Glomerular endothelial cell (primary cell): ENCODE measurements at regions not wholly inside any gene's neighbourhood (a gene's known extent, or its start where the extent isn't known, plus 50 kb on each side); places are given as distances from the start of the nearest gene placed in this dataset.
"Not testable (repeated sequence)": the region's sequence is repeated elsewhere in the genome, so short reads cannot be mapped to it uniquely, and the experiment has no call there.

Experiments
- DNase-seq: peaks from one replicate; pipeline ENCODE4 v3.0.0-alpha.2; 2011; ENCODE audit warnings: low read depth, low spot score; ENCODE audit errors: extremely low read depth

DNA sequence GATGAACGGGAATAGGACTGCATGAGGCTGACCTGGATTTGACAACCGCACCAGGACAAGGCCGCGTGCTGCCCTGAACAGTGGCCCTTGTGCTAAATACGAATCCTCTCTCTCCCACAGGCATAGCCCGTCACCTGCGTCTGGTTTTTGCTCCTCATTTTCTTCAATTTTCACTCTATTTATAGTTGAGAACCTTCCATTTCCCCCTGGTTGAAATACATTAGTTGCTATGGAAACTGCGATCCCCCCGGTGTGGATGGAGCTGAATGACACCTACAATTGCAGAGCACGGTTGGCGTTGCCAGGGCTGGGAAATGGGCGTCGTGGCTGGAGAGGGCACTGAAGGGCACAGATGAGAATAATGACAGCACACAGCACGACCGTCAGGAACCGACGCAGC is 158.6 kb upstream of the PITRM1 start:
- no peak for DNase-seq

DNA sequence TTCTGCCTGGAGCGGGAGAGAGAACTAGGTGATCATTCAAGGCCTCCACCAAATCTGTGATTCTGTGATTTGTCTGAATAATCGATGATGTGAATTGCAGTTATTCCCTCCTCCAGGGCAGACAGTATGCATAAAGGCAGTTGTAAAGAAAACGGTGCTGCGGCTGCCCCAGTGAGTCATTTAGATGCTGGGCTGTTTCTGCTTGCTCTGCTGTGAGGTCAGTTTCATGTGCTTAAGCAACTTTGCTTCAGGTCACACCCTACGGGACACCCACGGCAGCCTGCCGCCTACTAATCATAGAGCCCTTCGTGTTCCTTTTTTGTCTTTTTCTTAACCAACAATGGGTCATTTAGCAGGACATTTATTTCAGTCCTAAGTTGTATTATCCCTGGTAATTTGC is 158.1 kb upstream of the PITRM1 start:
- no peak for DNase-seq

DNA sequence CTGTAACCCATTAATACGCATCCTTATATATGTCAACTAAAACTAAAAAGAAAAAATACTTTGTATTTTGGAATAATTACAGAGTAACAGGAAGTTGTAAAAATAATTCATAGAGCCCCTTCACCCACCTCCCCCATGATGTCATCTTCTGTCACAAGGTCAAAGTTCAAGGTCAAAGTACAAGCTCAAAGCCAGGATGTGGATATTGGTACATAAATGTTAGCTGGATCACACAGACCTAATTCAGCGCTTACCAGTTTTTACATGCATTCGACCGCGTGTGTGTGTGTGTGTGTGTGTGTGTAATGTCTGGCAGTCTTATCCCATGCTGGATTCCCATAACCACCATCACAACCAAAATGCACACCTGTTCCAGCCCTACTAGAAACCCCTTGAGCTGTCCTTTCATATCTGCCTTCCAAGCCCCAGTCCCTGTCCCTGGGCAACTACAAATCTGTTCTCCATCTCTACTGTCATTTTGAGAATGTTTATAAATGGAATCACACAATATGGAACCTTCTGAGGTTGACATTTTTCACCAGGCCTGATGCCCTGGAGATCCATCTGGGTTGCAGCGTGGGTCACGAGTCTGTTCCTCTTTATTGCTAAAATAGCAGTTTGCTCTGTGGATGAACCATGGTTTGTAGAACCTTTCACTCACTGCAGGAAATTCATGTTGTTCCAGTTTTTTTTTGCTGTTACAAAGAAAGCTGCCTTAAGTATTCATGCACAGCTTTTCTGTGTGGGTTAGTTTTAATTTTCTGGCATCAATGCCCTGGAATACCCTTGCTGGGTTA is 153.6 kb upstream of the PITRM1 start:
- DNase-seq, result no peak

DNA sequence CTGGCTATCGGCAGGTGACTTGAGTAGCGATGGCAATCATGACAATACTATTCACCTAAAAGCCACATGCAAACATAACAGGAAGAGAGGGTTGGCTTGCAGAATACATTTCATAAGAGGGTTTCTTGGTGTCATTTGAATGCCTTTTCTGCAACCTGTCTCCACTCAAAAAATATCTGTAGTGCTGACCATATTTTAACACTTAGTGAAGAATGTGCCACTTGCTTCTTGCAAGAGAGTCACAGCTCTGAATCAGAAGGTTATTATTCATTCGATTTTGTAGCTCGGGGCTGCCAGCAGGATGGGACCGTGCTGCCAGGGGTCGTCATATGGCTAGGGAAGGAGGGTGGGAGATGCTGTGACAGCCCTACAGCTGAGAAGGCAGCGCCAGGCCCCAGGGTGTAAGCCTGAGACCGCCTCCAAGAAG is 152.0 kb upstream of the PITRM1 start:
- no peak for DNase-seq

DNA sequence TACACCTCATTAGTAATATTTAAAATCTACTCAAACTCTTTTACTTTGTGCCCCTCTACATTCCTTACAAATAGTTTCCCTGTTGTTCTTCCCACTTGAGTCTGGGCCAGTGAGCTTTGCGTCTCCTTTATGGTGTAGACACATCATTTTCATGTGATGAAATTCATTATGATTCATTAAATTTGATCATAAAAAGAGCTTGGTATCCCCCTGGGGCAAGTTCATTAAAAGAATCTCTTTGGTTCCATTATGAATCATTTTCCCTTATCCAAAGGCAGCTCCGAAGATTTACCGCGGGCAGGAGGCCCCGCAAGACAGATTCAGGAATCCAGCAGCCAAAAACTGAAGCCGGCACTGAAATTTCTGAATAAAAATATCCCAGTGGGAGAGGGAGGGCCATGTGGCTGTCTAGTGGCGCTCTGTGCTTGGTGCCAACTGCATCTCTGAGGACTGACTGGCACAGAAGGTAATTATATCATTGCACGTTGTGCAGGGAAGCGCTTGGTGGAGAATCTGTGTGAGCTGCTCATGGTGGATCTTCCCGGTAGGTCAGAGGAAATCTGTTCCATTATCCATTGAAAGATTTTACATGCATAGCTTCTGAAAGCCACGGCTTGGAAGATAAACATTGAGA is 151.4 kb upstream of the PITRM1 start:
- no peak for DNase-seq

DNA sequence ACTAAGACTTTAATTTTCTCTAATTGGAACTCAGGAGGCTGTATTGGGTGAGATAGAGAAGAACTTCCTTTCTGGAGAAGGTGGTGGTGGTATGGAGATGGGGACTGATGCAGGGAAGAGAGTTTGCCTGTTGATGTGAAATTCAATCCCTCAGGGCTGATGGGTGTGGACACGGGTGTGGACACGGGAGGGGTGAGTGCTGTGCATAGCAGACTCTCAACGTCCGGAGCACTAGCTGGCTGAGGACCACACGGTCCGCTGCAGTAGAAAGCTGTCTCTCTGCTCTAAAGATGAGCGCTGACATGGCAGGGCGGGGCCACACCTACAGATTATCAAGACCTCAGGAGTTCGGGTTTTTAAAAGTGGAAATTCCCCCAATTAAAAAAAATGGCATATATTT is 148.5 kb upstream of the PITRM1 start:
- no peak for DNase-seq

DNA sequence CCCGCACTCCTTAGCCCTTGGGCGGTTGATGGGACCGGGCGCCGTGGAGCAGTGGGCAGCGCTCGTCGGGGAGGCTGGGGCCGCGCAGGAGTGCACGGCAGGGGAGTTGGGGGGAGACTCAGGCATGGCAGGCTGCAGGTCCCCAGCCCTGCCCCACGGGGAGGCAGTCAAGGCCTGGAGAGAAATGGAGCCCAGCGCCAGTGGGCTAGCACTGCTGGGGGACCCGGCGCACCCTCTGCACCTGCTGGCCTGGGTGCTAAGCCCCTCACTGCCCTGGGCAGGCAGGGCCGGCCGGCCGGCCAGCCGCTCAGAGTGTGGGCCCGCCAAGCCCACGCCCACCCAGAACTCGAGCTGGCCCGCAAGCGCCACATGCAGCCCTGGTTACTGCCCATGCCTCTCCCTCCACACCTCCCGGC is 147.2 kb upstream of the PITRM1 start:
- no peak for DNase-seq

DNA sequence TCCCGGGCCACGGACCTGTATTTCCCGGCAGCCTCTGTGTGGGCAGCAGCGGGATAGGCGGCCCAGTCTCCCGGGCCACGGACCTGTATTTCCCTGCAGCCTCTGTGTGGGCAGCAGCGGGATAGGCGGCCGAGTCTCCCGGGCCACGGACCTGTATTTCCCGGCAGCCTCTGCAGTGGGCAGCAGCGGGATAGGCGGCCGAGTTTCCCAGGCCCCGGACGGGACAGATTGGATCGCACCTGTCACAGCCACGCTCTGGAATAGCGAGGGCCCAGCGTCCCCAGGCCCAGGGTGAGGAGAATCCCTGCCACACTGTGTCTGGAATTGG is 145.9 kb upstream of the PITRM1 start:
- not testable (repeated sequence) for DNase-seq

DNA sequence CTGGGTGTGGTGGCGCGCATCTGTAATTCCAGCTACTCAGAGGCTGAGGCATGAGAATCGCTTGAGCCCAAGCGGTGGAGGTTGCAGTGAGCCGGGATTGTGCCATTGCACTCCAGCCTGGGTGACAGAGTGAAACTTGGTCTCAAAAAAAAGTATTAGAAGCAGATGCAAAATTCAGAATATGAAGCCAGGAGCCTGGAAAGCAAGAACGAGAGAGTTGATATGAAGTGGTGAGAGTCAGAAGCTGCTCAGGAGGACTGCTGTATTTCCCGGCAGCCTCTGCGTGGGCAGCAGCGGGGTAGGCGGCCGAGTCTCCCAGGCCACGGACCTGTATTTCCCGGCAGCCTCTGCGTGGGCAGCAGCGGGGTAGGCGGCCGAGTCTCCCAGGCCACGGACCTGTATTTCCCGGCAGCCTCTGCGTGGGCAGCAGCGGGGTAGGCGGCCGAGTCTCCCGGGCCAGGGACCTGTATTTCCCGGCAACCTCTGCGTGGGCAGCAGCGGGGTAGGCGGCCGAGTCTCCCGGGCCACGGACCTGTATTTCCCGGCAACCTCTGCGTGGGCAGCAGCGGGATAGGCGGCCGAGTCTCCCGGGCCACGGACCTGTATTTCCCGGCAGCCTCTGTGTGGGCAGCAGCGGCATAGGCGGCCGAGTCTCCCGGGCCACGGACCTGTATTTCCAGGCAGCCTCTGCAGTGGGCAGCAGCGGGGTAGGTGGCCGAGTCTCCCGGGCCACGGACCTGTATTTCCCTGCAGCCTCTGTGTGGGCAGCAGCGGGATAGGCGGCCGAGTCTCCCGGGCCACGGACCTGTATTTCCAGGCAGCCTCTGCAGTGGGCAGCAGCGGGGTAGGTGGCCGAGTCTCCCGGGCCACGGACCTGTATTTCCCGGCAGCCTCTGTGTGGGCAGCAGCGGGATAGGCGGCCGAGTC is 145.2 kb upstream of the PITRM1 start:
- not testable (repeated sequence) for DNase-seq

DNA sequence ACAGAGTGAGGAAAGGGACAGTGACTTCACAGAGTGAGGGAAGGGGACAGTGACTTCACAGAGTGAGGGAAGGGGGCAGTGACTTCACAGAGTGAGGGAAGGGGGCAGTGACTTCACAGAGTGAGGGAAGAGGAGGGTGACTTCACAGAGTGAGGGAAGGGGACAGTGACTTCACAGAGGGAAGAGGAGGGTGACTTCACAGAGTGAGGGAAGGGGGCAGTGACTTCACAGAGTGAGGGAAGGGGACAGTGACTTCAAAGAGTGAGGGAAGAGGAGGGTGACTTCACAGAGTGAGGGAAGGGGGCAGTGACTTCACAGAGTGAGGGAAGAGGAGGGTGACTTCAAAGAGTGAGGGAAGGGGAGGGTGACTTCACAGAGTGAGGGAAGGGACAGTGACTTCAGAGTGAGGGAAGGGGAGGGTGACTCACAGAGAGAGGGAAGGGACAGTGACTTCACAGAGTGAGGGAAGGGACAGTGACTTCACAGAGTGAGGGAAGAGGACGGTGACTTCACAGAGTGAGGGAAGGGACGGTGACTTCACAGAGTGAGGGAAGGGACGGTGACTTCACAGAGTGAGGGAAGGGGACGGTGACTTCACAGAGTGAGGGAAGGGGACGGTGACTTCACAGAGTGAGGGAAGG is 142.0 kb upstream of the PITRM1 start:
- not testable (repeated sequence) for DNase-seq

DNA sequence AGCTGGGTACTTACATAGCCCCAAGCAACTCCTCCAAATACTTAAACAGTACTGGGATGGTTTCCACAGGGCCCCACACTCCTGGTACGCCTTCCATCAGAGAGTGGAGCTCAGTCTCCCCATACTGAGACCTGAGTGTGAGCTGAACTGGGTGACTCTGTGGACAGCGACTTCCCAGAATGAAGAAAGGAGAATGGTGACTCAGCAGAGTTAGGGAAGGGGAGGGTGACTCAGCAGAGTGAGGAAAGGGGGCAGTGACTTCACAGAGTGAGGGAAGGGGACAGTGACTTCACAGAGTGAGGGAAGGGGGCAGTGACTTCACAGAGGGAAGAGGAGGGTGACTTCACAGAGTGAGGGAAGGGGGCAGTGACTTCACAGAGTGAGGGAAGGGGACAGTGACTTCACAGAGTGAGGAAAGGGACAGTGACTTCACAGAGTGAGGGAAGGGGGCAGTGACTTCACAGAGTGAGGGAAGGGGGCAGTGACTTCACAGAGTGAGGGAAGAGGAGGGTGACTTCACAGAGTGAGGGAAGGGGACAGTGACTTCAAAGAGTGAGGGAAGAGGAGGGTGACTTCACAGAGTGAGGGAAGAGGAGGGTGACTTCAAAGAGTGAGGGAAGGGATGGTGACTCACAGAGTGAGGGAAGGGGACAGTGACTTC is 141.3 kb upstream of the PITRM1 start:
- not testable (repeated sequence) for DNase-seq

DNA sequence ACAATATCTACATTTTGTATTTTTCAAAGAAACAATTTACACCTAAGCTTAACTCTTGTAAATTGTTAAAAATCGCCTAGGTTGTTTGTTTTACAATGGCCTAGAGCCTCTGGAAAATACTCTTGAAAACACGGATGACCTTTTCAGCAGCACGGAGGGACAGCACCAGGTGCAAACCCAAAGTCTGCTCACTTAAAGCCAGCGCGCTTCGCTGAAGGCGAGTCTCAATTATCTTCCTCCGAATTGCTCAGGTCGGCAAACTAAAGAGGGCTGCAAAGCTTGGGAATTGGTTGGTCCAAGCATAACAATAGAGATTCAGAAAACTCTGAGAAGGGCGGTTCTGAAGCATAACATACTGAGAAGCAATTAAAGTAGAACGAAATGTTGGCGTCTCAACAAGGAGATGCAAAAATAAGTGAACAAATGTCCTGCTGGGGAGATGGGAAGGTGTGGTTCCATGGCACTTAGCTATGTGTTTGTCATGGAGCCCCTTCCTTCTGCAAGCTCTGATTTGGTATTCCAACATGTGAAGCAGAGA is 139.9 kb upstream of the PITRM1 start:
- DNase-seq, result no peak

DNA sequence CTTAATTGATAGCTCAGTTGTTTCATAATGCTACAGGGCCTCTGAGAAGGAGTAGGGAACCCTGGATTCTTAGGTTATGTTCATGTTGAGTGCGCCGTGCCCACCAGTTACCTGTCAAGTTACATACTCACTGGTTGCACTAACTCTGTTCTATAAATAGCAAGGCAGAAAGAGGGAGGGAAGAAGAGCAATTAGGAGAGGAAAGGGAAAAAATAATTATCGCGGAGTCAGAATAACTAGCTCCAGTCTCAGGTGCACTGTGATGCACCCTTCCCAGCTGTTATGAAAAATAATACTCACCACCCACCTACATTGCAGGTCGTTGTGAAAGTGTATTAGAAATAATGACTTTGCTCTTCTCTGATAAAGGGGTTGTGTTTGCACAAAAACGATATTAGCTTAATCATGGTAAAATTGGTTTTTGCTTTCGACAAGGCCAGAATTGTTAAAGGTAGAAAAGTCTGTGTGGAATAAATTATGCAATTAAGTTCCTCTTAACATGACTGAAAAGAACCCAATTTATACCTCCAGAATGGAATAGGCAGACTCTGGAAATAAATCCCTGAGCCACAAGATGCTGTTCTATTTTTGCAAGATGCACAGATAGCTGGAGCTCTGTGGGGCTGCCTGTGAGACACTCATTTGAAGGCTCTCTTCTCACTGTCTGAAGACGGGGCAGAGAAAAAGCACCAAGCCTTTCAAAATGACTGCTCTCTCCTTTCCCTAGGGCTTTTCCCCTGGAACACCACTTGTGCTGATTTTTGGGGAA is 137.6 kb upstream of the PITRM1 start:
- no peak for DNase-seq

DNA sequence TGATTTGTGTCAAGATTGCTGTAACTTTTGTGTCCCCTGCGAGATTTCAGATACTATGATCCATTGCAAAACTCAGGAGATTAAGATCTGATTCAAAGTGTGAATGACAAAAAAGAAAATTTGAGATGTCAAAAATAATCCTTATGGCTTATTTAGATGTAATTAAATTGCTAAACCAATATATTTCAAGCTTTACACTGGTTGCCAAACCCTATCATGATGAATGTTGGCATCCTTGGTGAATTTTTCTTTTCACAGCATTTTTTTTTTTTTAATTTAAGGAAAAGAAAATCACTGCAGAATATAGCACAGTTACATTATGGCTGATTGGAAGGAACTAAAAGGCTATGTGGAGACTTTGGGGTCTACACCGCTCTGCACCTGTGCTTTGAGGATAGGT is 133.5 kb upstream of the PITRM1 start:
- no peak for DNase-seq

DNA sequence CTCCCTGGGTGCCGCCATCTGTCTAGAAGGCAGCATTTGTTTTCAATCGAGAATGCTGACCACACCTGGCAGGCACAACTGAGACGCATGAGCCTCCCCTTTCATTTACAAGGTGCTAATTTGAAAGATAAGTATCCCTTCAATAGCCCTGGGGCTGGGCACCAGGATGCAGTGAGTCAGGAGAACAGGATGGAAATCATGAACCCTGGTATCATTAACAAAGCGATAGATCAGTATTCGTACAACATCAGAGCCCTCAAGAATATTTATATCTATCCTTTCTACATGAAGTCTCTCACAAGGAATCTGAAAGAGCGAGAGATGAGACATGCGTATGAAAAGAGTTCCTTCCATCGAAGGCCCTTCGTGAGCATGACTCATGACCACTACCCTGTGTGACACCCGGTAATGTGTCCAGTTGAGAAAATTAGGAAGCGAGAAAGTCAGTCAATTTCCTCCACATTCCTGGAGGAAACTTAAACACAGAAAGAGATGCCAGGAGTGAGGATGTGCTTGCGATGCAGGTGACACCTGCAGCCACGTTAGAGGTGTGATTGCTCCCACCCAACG is 123.1 kb upstream of the PITRM1 start:
- no peak for DNase-seq

DNA sequence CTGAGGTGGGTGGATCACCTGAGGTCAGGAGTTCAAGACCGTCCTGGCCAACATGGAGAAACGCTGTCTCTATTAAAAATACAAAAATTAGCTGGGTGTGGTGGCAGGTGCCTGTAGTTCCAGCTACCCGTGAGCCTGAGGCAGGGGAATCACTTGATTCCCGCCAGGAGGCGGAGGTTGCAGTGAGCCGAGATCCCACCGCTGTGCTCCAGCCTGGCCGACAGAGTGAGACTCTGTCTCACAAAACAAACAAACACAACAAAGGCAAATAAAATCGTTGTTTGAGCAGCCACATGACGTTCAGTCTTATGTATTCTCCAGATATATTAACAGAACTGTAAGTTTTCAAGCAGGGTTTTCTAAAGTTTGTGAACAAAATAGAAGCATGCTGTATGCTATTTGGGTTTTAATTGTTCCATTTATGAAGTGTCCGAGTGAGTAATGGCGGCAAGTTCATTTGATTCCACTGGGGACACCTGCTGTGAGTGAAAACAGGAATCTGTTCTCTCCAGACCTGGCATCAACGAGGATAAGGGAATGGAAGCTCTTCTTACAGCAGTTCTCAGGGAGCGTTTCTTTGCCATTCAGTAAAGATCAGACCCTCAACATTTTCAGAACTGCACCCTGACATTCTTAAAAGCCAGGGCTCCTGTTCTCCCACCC is 122.5 kb upstream of the PITRM1 start:
- DNase-seq, result no peak

DNA sequence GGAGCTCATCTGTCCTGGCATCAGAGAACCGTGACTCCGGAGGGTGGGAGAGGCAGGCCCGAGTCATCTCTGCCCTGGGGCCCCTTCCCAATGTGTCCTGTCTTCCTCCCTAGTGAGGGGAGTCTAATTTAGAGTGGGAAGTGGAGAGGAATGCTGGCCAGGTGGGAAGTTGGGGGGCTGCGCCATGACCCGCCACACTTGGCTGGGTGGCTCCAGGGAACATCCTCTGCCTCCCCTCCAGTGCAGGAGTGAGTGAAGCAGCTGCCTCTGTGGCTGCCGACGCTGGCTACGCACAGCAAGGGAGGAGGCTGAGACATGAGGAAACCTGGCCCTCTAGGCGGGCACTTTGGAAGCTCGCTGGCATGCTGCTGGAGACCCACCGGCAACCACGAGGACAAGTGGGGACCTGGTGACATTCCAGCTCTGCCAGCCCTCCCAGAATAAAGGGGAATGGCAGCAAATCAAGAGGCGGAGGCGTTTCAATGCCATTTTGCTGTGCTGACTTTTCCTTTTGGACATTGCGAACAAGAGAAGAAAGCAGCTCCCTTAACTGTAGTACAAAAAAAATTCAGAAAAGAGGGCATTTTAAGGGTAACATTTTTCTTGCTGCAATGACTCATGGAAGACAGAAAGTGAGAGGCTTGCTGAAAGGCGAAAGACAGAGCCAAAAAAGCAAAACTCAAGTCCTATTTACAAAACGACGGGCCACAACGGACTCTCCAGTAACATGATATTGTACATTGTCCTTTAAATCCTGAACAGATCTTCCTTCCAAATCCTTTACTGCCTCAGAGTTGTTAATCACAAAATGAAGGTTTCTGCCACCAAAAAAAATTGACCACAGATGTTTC is 121.2 kb upstream of the PITRM1 start:
- DNase-seq, result no peak

DNA sequence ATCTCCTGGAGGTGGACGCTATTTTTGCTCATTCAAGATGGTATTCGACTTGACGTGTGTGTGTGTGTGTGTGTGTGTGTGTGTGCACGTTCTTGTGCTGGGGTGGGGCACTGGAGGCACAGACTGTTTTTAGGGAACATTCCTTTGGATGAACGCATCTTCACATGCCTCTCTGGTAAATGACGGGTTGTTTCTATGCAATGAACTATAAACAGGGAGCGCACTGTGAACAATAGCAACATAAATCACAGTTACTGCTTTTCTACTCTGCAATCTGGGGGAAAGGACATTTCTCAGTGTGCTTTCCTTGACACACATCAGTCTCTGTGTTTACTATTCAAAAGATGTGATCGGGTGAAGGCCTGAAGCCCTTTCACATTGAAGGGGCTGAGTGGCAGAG is 120.1 kb upstream of the PITRM1 start:
- DNase-seq, result no peak
